Limb (tissue), 2 donors: ENCODE measurements at regions not wholly inside any gene's neighbourhood (a gene's known extent, or its start where the extent isn't known, plus 50 kb on each side); places are given as distances from the start of the nearest gene placed in this dataset.
A peak's percentile ranks its signal among the peaks of the same experiment; 100 is the strongest.
"Not testable (repeated sequence)": the region's sequence is repeated elsewhere in the genome, so short reads cannot be mapped to it uniquely, and the experiment has no call there.

ENCODE experiments used
- DNase-seq, 2 donors: peaks; one replicate each; pipeline ENCODE4 v3.0.0-alpha.2; 2016; ENCODE audit errors: extremely low spot score in 2 of 2

GRCh38 chr2:195094330-195094729 lies 562.7 kb upstream of the SLC39A10 start:
- DNase-seq, result no peak

GRCh38 chr2:195092341-195092740 lies 564.7 kb upstream of the SLC39A10 start:
- DNase-seq, result no peak

- not testable (repeated sequence) for DNase-seq
These were observed 584.2 kb upstream of the SLC39A10 start for GRCh38 chr2:195072806-195073205.

- DNase-seq, result no peak
These were observed 600.0 kb upstream of the SLC39A10 start for GRCh38 chr2:195057001-195057400.

DNA sequence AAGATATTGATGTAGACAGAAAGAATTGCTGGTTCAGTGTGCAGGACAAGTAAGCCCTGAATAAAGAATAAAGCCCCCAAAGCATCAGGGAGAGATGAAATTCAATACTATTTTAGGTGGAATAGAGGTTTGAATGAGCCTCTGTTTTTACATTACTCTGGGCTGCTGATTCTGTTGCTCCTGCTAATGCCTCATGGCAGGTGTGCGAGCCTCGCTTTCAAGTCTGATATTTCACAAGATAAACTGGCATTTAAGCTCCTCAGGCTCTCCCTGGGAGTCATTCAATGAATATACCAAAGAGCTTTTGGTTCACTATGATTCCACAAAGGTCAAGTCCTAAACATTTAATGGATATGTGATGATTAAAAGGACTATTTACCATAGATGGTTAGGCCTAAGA lies 601.0 kb upstream of the SLC39A10 start:
- DNase-seq, result no peak

DNA sequence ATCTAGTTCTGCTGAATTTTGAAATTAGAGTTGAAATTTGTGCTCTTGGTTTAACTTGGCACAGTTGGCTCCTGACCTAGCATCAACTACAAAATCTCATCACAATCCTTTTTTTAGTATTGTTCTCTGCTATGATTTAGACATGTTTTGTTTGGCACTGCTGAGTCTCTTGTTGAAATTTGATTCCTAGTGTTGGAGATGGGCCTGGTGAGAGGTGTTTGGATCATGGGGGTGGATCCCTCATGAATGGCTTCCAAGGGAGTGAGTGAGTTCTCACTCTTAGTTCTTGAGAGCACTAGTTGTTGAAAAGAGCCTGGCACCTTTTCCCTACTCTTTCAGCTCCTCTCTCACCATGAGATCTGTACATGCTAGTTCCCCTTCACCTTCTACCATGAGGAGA lies 605.6 kb upstream of the SLC39A10 start:
- no peak for DNase-seq

GRCh38 chr2:195049372-195050031 lies 607.5 kb upstream of the SLC39A10 start:
- no peak for DNase-seq

DNA sequence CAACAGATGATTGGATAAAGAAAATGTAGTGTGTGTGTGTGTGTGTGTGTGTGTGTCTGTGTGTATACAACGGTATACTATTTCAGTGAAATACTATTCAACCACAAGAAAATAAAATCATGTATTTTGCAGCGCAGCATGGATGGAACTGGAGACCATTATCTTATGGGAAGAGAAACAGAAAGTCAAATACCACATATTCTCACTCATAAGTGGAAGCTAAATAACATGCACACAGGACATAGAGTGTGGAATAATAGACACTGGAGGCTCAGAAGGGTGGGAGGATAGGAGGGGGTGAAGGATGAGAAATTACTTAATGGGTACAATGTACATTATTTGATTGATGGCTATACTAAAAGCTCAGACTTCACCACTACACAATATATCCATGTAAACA lies 609.1 kb upstream of the SLC39A10 start:
- DNase-seq, result no peak

- DNase-seq, result no peak
These were observed 612.2 kb upstream of the SLC39A10 start for GRCh38 chr2:195044801-195045200.

GRCh38 chr2:195038153-195038552 lies 618.9 kb upstream of the SLC39A10 start:
- no peak for DNase-seq

GRCh38 chr2:195037045-195037444 lies 620.0 kb upstream of the SLC39A10 start:
- no peak for DNase-seq

GRCh38 chr2:195031411-195031810 lies 625.6 kb upstream of the SLC39A10 start:
- no peak for DNase-seq

DNA sequence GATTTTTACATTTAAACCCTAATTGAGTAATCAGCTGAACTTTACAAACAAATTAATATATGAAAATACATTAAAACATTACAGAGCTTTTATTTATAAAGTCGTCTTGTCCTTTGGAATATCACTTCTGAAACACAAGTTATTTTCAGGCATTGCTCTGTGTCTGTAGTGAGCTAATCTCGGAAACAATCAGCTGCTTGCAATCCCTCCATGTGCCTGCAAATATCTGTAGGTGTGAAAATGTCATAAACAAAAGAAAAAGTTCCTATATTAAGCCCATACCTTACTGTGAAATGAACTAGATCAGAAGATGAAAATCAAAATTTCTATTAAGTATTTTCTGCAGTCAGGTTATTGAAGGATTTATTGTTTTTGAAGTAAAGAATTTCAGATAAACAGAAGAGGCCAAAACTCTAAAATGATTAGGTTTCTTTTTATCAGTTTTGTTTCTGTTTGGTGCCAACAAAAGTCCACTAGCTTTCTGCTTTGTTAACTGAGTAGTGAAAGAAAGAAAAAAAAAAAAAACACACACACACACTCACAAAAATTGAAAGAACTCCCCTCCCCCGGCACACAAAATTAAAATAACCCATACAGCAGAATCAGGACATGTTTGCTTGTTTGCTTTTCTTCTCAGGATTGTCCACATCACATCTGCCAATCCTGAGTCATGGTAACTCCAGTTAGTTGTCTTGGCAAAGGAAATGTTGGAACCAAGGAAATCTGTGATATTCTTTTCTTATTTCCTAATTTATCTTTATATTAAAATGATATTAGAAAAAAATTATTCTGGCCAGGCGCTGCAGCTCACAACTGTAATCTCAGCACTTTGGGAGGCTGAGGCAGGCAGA lies 627.0 kb upstream of the SLC39A10 start:
- DNase-seq, result no peak

- DNase-seq, result no peak
These were observed 629.1 kb upstream of the SLC39A10 start for GRCh38 chr2:195027947-195028346.

- no peak for DNase-seq
These were observed 630.8 kb upstream of the SLC39A10 start for GRCh38 chr2:195026261-195026660.

DNA sequence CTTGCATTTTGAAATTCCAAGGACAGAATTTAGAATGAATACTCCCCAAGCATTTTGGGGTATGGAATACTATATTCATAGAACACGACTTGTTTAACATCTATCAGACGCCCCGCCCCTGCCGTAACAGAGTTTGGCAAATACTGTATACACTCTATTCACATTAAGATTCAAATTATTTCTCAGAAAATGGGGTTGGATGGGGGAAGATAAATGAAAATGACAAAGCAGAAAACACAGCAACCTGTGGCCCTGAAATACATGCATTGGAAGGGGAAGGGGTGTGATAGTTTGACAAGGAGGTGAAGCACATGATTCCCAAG lies 634.6 kb upstream of the SLC39A10 start:
- DNase-seq, result no peak

GRCh38 chr2:195021711-195022507 lies 635.1 kb upstream of the SLC39A10 start:
- no peak for DNase-seq

DNA sequence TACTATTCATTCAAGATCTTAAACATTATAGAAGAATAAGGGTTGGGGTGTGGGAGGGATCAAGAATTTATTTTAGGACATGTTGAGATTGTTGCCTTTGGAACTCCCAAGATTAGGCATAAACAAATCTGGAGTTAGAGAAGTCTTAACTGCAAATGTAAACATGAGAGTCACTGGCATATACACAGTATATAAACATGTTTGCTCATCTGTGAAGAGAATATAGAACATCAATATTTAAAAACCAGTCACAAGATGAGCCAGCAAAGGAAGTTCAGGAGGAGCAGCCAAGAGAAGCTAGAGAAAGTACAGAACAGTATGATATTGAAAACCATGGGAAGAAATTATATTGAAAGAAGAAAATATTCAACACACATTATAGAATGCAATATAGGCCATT lies 638.6 kb upstream of the SLC39A10 start:
- no peak for DNase-seq

DNA sequence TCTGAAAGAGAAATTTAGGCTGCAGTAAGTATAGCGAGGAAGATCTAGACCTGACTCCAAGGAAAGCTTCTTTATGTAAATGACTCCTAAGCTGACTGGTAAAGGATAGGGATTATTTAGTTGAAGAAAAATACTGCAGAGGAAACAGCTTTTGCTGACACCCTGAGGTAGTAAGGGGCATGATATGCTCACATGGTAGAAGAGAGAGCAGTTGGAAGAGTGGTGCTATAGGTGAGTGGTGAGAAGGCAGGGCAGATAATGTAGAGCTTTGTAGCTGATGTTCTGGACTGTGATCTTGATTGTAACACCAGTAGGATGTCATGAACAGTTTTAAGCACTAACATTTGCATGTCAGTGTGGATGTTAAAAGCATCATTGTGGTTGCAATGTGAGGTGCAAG lies 639.1 kb upstream of the SLC39A10 start:
- DNase-seq, result no peak

DNA sequence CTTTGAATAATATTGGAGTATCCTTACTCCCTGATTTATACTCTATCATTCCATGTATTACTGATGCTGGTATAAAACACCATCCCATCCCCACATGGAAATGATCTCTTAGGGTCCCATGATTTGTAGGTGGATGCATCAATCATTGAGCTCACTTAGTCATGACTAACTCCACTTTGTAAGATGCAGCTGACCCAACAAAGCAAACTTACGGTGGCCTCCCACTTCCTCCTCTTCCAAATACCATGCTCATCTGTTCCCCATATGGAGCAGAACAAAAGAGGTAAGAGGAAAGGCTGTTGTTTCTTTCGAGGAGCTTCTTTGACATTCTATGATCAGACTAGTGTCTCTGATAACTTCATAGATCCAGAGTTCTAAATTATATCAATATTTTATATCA lies 640.2 kb upstream of the SLC39A10 start:
- no peak for DNase-seq

- DNase-seq, result peak in 1 of 2 donors; percentile 12
These were observed 647.8 kb upstream of the SLC39A10 start for GRCh38 chr2:195009202-195009601.

GRCh38 chr2:195006856-195007255 lies 650.2 kb upstream of the SLC39A10 start:
- no peak for DNase-seq
